Loucy (cell line): ENCODE measurements at regions not wholly inside any gene's neighbourhood (a gene's known extent, or its start where the extent isn't known, plus 50 kb on each side); places are given as distances from the start of the nearest gene placed in this dataset.

Experiments used
- EZH2phosphoT487 ChIP-seq: fragments of 200-600 bp; IDR thresholded peaks from 2 replicates; pipeline ENCODE4 v1.6.1; 2018; ENCODE audit warnings: antibody characterized with exemption, mild to moderate bottlenecking, moderate library complexity, borderline replicate concordance
- TF ChIP-seq, protein P1 (sequence below): fragments of 200-600 bp; sonication (generic); conservative IDR thresholded peaks from 2 replicates; pipeline ENCODE4 v1.5.1; 2014; ENCODE audit warnings: mild to moderate bottlenecking, antibody characterized with exemption, low read length

DNA sequence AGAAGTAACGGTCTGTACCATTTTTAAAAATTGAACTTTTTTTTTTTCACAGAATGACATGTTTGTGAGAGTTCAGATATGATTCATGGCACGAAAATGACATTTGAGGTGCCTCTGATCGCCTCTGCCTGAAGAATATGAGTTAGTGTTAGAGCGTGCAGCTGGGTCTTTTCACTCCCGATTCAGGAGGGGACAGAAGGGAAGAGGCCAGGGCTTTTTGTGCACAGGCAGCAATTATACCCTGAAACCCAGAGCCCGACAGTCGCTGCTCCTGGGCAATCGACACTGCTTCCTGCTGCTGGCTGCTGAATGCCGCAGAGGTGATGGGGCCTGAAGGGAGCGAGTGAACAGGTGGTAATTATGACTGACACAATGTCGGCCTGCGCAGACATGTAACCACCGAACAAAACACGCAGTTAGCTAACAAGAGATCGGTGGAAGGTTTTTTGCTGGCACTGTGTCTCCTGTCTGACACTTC lies 652.0 kb upstream of the NOX3 start:
- TF ChIP-seq, protein P1, sequence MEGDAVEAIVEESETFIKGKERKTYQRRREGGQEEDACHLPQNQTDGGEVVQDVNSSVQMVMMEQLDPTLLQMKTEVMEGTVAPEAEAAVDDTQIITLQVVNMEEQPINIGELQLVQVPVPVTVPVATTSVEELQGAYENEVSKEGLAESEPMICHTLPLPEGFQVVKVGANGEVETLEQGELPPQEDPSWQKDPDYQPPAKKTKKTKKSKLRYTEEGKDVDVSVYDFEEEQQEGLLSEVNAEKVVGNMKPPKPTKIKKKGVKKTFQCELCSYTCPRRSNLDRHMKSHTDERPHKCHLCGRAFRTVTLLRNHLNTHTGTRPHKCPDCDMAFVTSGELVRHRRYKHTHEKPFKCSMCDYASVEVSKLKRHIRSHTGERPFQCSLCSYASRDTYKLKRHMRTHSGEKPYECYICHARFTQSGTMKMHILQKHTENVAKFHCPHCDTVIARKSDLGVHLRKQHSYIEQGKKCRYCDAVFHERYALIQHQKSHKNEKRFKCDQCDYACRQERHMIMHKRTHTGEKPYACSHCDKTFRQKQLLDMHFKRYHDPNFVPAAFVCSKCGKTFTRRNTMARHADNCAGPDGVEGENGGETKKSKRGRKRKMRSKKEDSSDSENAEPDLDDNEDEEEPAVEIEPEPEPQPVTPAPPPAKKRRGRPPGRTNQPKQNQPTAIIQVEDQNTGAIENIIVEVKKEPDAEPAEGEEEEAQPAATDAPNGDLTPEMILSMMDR, result no peak
- TF ChIP-seq EZH2phosphoT487, result no peak
